Activated CD4-positive, alpha-beta memory T cell treated with anti-CD3 and anti-CD28 coated beads, Interleukin-2, amount 10 ng/mL, durations not matched to agents 7 days and 5 days (primary cell): ENCODE measurements at regions not wholly inside any gene's neighbourhood (a gene's known extent, or its start where the extent isn't known, plus 50 kb on each side); places are given as distances from the start of the nearest gene placed in this dataset.

ENCODE experiments used
- CTCF ChIA-PET: fragments of 350-600 bp; sonication (Branson Sonifier 250); formaldehyde crosslinking; loops from one replicate; lab custom pipeline; 2021; ENCODE audit warnings: antibody characterized with exemption, inconsistent platforms; lab: Charles Lee
- POLR2A ChIA-PET: fragments of 350-600 bp; sonication (Branson Sonifier 250); formaldehyde crosslinking; loops from one replicate; lab custom pipeline; 2021; ENCODE audit warnings: antibody characterized with exemption; lab: Charles Lee
- DNase-seq: peaks from one replicate; pipeline ENCODE4 v3.0.0-alpha.2; 2020
- H3K27ac Mint-ChIP-seq: one replicate; pipeline ENCODE4 v1.8.0; 2021; ENCODE audit warnings: mild to moderate bottlenecking, mixed read lengths
- H3K27me3 Mint-ChIP-seq: one replicate; pipeline ENCODE4 v1.8.0; 2021; ENCODE audit warnings: mixed read lengths
- H3K36me3 Mint-ChIP-seq: one replicate; pipeline ENCODE4 v1.8.0; 2021; ENCODE audit warnings: low read depth, mixed read lengths
- H3K4me1 Mint-ChIP-seq: one replicate; pipeline ENCODE4 v1.8.0; 2021; ENCODE audit warnings: mixed read lengths
- H3K4me3 Mint-ChIP-seq: one replicate; pipeline ENCODE4 v1.8.0; 2021; ENCODE audit warnings: mild to moderate bottlenecking, mixed read lengths
- H3K9me3 Mint-ChIP-seq: one replicate; pipeline ENCODE4 v1.8.0; 2021; ENCODE audit warnings: mixed read lengths

GRCh38 chr2:8491296-8492027, 190.4 kb upstream of the ID2 start:
- no peaks in the 10 kb centered on the region for H3K9me3 Mint-ChIP-seq
- no peak overlapping the region for H3K4me3 Mint-ChIP-seq
- peaks cover 50% of the 10 kb centered on the region for H3K4me1 Mint-ChIP-seq
- H3K27ac Mint-ChIP-seq = no peak overlapping the region
- H3K27me3 Mint-ChIP-seq = peaks cover 3% of the 10 kb centered on the region
- DNase-seq = no peak
- ChIA-PET CTCF (no interaction called here), POLR2A (interaction anchor here (4.8 kb wide), 1 partner anchor 24 kb away, joined by 44 read pairs; no protein-coding TSS in a partner anchor)
- H3K36me3 Mint-ChIP-seq = peaks cover 12% of the 10 kb centered on the region

- H3K4me1 Mint-ChIP-seq = peaks cover 37% of the 10 kb centered on the region
- peaks cover 3% of the 10 kb centered on the region for H3K27me3 Mint-ChIP-seq
- ChIA-PET POLR2A (interaction anchor here (1.1 to 1.6 kb wide), 2 partner anchors 12 to 50 kb away, joined by 4 to 5 read pairs; no protein-coding TSS in a partner anchor), CTCF (no interaction called here)
- no peak overlapping the region for H3K27ac Mint-ChIP-seq
- H3K4me3 Mint-ChIP-seq = no peak overlapping the region
- DNase-seq = no peak
- H3K9me3 Mint-ChIP-seq = no peaks in the 10 kb centered on the region
- no peaks in the 10 kb centered on the region for H3K36me3 Mint-ChIP-seq
Observed at GRCh38 chr2:8494151-8494550, 187.7 kb upstream of the ID2 start.

- peaks cover 32% of the 10 kb centered on the region for H3K4me1 Mint-ChIP-seq
- no peaks in the 10 kb centered on the region for H3K36me3 Mint-ChIP-seq
- CTCF ChIA-PET = no interaction called here
- no peaks in the 10 kb centered on the region for H3K9me3 Mint-ChIP-seq
- no peak overlapping the region for H3K4me3 Mint-ChIP-seq
- H3K27me3 Mint-ChIP-seq = peaks cover 3% of the 10 kb centered on the region
- H3K27ac Mint-ChIP-seq = no peak overlapping the region
- DNase-seq = no peak
- POLR2A ChIA-PET = interaction anchor here (0.9 to 1.6 kb wide), 5 partner anchors 13 to 93 kb away, joined by 3 to 5 read pairs (median 3); no protein-coding TSS in a partner anchor
Observed at GRCh38 chr2:8494589-8494988, 187.3 kb upstream of the ID2 start.

GRCh38 chr2:8495189-8495989, 186.5 kb upstream of the ID2 start:
- CTCF ChIA-PET = no interaction called here
- peaks cover 3% of the 10 kb centered on the region for H3K27me3 Mint-ChIP-seq
- POLR2A ChIA-PET = interaction anchor here (0.9 to 1.3 kb wide), 6 partner anchors 12 to 92 kb away, joined by 3 to 4 read pairs (median 3); no protein-coding TSS in a partner anchor
- DNase-seq = no peak
- H3K4me3 Mint-ChIP-seq = no peak overlapping the region
- no peaks in the 10 kb centered on the region for H3K9me3 Mint-ChIP-seq
- peaks cover 25% of the 10 kb centered on the region for H3K4me1 Mint-ChIP-seq
- H3K36me3 Mint-ChIP-seq = no peaks in the 10 kb centered on the region
- H3K27ac Mint-ChIP-seq = no peak overlapping the region

GRCh38 chr2:8496079-8496478, 185.8 kb upstream of the ID2 start:
- no peak overlapping the region for H3K27ac Mint-ChIP-seq
- H3K9me3 Mint-ChIP-seq = no peaks in the 10 kb centered on the region
- H3K4me3 Mint-ChIP-seq = no peak overlapping the region
- ChIA-PET CTCF (no interaction called here), POLR2A (interaction anchor here (0.9 to 1.4 kb wide), 4 partner anchors 12 to 186 kb away, joined by 3 to 4 read pairs (median 3); partner anchors contain the start of gene ID2)
- peaks cover 3% of the 10 kb centered on the region for H3K27me3 Mint-ChIP-seq
- no peaks in the 10 kb centered on the region for H3K36me3 Mint-ChIP-seq
- H3K4me1 Mint-ChIP-seq = peaks cover 20% of the 10 kb centered on the region
- no peak for DNase-seq

- Mint-ChIP-seq H3K27me3 (peaks cover 3% of the 10 kb centered on the region), H3K4me3 (no peak overlapping the region), H3K36me3 (no peaks in the 10 kb centered on the region), H3K4me1 (peaks cover 14% of the 10 kb centered on the region), H3K27ac (no peak overlapping the region), H3K9me3 (no peaks in the 10 kb centered on the region)
- POLR2A ChIA-PET = interaction anchor here (0.9 to 1.4 kb wide), 5 partner anchors 8 to 185 kb away, joined by 3 to 5 read pairs (median 3); partner anchors contain the start of gene ID2
- DNase-seq = no peak
- CTCF ChIA-PET = no interaction called here
Observed at GRCh38 chr2:8496617-8497016, 185.2 kb upstream of the ID2 start.

- H3K36me3 Mint-ChIP-seq = no peaks in the 10 kb centered on the region
- no peak overlapping the region for H3K27ac Mint-ChIP-seq
- ChIA-PET CTCF (no interaction called here), POLR2A (no interaction called here)
- H3K27me3 Mint-ChIP-seq = peaks cover 5% of the 10 kb centered on the region
- H3K4me1 Mint-ChIP-seq = peaks cover 12% of the 10 kb centered on the region
- H3K4me3 Mint-ChIP-seq = no peak overlapping the region
- DNase-seq = no peak
- H3K9me3 Mint-ChIP-seq = no peaks in the 10 kb centered on the region
Observed at GRCh38 chr2:8498994-8499393, 182.9 kb upstream of the ID2 start.

- POLR2A ChIA-PET = no interaction called here
- no peak overlapping the region for H3K4me3 Mint-ChIP-seq
- CTCF ChIA-PET = no interaction called here
- no peaks in the 10 kb centered on the region for H3K36me3 Mint-ChIP-seq
- no peak overlapping the region for H3K27ac Mint-ChIP-seq
- H3K27me3 Mint-ChIP-seq = peaks cover 5% of the 10 kb centered on the region
- peaks cover 15% of the 10 kb centered on the region for H3K4me1 Mint-ChIP-seq
- H3K9me3 Mint-ChIP-seq = no peaks in the 10 kb centered on the region
- DNase-seq = no peak
Observed at GRCh38 chr2:8500124-8501054, 181.5 kb upstream of the ID2 start.

- CTCF ChIA-PET = no interaction called here
- peaks cover 17% of the 10 kb centered on the region for H3K4me1 Mint-ChIP-seq
- no peak overlapping the region for H3K27ac Mint-ChIP-seq
- H3K36me3 Mint-ChIP-seq = no peaks in the 10 kb centered on the region
- peaks cover 2% of the 10 kb centered on the region for H3K27me3 Mint-ChIP-seq
- H3K4me3 Mint-ChIP-seq = no peak overlapping the region
- H3K9me3 Mint-ChIP-seq = peaks cover 3% of the 10 kb centered on the region
- POLR2A ChIA-PET = no interaction called here
- no peak for DNase-seq
Observed at GRCh38 chr2:8501061-8501720, 180.7 kb upstream of the ID2 start.

- peaks cover 4% of the 10 kb centered on the region for H3K9me3 Mint-ChIP-seq
- DNase-seq = no peak
- H3K4me3 Mint-ChIP-seq = no peak overlapping the region
- ChIA-PET POLR2A (no interaction called here), CTCF (no interaction called here)
- H3K27ac Mint-ChIP-seq = no peak overlapping the region
- peaks cover 17% of the 10 kb centered on the region for H3K4me1 Mint-ChIP-seq
- H3K27me3 Mint-ChIP-seq = peaks cover 2% of the 10 kb centered on the region
- H3K36me3 Mint-ChIP-seq = no peaks in the 10 kb centered on the region
Observed at GRCh38 chr2:8502316-8502715, 179.5 kb upstream of the ID2 start.

GRCh38 chr2:8505311-8505920, 176.4 kb upstream of the ID2 start:
- H3K27ac Mint-ChIP-seq = no peak overlapping the region

More at GRCh38 chr2:8505311-8505920, 176.4 kb upstream of the ID2 start:
- Mint-ChIP-seq H3K4me3 (no peak overlapping the region), H3K9me3 (peaks cover 23% of the 10 kb centered on the region), H3K27me3 (peaks cover 2% of the 10 kb centered on the region), H3K36me3 (peaks cover 19% of the 10 kb centered on the region), H3K4me1 (peaks cover 8% of the 10 kb centered on the region)
- DNase-seq = no peak
- ChIA-PET POLR2A (no interaction called here), CTCF (interaction anchor here (1.3 kb wide), 1 partner anchor 17 kb away, joined by 3 read pairs; no protein-coding TSS in a partner anchor)
